Fibroblast of mammary gland (primary cell): ENCODE measurements at regions not wholly inside any gene's neighbourhood (a gene's known extent, or its start where the extent isn't known, plus 50 kb on each side); places are given as distances from the start of the nearest gene placed in this dataset.

Source experiments
- DNase-seq: peaks from one replicate; pipeline ENCODE4 v3.0.0-alpha.2; 2010; ENCODE audit warnings: low read depth
- H3K4me3 ChIP-seq: 2 replicates; pipeline ENCODE4 v1.5.1; 2011; ENCODE audit warnings: low read depth, mild to moderate bottlenecking, low read length, moderate library complexity; ENCODE audit not compliant: control insufficient read depth
- TF ChIP-seq, protein P1 (sequence below): conservative IDR thresholded peaks from 2 replicates; pipeline ENCODE4 v1.5.1; 2011; ENCODE audit warnings: low read depth, low read length, inconsistent platforms; ENCODE audit not compliant: control insufficient read depth, insufficient read depth

DNA sequence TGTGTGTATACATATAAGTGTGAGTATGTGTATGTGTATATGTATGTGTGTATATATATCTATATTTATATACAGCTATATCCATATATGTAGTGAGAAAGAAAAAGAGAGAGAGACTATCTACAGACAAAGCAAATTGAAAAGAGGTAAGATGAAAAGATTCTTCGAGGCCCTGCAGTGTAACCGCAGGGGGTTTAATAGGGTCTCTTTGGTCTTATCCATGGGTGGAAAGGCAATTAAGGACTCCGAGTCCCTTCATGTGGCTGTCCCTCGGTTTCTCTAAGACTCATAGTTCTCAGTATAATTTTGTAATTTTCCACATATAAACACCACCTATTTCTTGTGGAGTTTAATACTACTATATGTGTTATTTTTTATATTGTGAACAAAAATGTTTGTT is 50.6 kb upstream of the JAZF1 start:
- H3K4me3 ChIP-seq: no peak overlapping the region
- DNase-seq: no peak
- TF ChIP-seq, protein P1, sequence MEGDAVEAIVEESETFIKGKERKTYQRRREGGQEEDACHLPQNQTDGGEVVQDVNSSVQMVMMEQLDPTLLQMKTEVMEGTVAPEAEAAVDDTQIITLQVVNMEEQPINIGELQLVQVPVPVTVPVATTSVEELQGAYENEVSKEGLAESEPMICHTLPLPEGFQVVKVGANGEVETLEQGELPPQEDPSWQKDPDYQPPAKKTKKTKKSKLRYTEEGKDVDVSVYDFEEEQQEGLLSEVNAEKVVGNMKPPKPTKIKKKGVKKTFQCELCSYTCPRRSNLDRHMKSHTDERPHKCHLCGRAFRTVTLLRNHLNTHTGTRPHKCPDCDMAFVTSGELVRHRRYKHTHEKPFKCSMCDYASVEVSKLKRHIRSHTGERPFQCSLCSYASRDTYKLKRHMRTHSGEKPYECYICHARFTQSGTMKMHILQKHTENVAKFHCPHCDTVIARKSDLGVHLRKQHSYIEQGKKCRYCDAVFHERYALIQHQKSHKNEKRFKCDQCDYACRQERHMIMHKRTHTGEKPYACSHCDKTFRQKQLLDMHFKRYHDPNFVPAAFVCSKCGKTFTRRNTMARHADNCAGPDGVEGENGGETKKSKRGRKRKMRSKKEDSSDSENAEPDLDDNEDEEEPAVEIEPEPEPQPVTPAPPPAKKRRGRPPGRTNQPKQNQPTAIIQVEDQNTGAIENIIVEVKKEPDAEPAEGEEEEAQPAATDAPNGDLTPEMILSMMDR: no peak

DNA sequence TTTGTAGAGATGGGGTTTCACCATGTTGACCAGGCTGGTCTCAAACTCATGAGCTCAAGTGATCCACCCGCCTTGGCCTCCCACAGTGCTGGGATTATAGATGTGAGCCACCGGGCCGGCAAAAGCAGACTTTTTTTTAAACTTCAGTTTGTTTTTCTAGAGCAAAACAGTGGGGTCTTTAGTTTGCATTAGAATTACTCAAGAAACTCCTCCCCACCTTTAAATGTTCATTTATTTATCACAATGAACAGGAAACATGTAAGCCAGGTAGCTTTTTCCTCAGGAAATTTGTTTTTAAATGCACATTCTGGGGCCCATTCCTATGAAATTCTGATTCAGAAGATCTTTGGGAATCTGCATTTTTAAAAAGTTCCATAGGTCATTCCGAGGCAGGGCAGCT is 56.0 kb upstream of the JAZF1 start:
- DNase-seq: no peak
- TF ChIP-seq, protein P1: no peak
- H3K4me3 ChIP-seq: no peak overlapping the region

DNA sequence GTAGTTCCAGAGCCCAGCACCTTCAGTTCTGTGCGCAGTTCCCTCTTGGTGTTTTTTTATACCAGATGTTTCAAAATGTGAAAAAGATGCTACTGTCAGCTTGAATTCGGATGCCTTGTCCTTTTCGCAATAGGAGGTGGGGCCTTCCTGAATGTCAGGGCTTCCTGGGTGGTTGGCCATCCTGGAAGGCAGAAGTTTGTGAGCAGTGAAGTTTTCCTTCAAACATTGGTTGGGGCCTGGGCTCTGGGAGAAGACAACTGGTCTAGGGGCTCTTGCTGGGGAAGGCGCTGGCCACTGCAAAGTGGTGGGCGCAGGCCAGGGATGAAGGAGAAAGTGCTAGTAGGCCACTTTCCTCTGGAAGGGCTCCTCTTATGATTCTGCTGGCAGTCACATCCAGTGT is 56.8 kb upstream of the JAZF1 start:
- DNase-seq: no peak
- TF ChIP-seq, protein P1: no peak
- no peak overlapping the region for H3K4me3 ChIP-seq

DNA sequence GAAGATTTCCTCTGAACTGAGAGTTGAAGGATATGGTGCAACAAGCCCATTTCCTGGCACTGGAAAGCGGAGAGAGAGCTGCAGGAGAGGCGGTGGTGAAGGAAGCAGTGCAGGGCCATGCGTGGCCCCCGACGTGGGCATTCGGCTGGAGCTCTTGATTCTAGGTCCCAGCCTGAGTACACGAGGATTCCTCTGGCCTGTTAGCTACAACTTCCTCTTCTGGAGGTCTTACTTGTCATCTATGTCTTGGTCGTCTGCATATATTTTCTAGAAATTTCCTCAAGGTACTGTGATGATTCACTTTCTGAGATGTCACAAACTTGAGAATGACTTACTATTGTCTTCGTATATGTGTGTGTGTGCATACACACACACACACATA is 59.2 kb upstream of the JAZF1 start:
- no peak overlapping the region for H3K4me3 ChIP-seq
- TF ChIP-seq, protein P1: no peak
- no peak for DNase-seq

DNA sequence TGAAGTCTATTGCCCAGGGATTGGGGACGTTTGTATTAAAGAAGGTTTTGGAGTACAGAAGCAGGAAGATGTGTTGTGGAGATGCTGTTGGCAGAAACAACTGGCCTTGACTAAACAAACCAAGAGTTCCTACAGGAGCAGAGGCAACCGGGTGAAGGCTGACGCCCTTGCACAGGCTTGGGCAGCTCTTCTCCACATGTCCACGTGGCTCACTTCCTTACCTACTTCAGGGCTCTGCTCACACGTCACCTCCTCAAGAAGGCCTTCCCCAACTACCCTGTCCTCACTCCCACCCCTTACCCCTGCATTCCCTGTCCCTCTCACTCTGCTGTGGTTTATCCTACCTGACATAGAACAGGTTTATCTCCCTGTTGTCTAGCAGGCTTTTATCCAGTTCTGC is 59.9 kb upstream of the JAZF1 start:
- TF ChIP-seq, protein P1: no peak
- no peak overlapping the region for H3K4me3 ChIP-seq
- no peak for DNase-seq

DNA sequence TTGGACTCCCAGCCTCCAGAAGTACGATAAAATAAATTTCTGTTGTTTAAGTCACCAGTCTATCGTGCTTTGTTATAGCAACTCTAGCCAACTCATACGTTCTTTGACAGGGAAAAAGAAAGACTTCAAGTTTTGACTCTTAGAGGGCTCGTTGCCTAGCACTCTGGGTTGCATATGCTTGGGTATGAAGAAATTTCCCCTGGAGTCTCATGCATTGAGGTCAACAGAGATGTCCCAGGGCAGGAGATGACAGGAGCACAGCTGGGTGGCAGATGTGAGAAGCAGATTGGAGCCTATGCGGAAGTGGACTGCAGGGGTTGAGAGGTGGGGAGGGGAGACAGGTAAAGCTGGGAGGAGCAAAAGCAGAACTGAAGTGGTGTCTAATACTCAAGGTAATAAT is 63.3 kb upstream of the JAZF1 start:
- H3K4me3 ChIP-seq: no peak overlapping the region
- DNase-seq: no peak
- TF ChIP-seq, protein P1: no peak
